Kidney (tissue), 13 donors: ENCODE measurements at regions not wholly inside any gene's neighbourhood (a gene's known extent, or its start where the extent isn't known, plus 50 kb on each side); places are given as distances from the start of the nearest gene placed in this dataset.

Source experiments
- DNase-seq, 5 donors: peaks; one replicate each; pipeline ENCODE4 v3.0.0-alpha.2; 2013 to 2020
- FAIRE-seq: peaks from 2 replicates; lab custom pipeline; 2012; peaks lifted over from hg19 to GRCh38; lab: Jason Lieb, UNC
- H3K27ac ChIP-seq, 2 donors: one replicate each; pipeline ENCODE4 v1.7.0; 2013; ENCODE audit warnings: low read depth in 2 of 2, low read length in 2 of 2, inconsistent platforms in 1 of 2
- H3K27me3 ChIP-seq: one replicate; pipeline ENCODE4 v1.7.1; 2013; ENCODE audit warnings: low read length, inconsistent platforms; ENCODE audit not compliant: control insufficient read depth, insufficient read depth
- H3K36me3 ChIP-seq, 3 donors: one replicate each; pipeline versions ENCODE4 v1.7.0 to v1.7.1; 2013; ENCODE audit warnings: low read length in 3 of 3, control low read depth in 1 of 3, inconsistent platforms in 1 of 3; ENCODE audit not compliant: insufficient read depth in 3 of 3, control insufficient read depth in 2 of 3
- H3K4me1 ChIP-seq, 3 donors: one replicate each; pipeline versions ENCODE4 v1.7.0 to v1.7.1; 2013; ENCODE audit warnings: low read length in 3 of 3, inconsistent platforms in 1 of 3, low read depth in 1 of 3; ENCODE audit not compliant: control insufficient read depth in 2 of 3, insufficient read depth in 2 of 3
- H3K4me3 ChIP-seq, 3 donors: one replicate each; pipeline versions ENCODE4 v1.7.0 to v1.8.1; 2013; ENCODE audit warnings: low read length in 3 of 3, control low read depth in 1 of 3, inconsistent platforms in 1 of 3
- H3K9ac ChIP-seq, 3 donors: one replicate each; pipeline versions ENCODE4 v1.7.0 to v1.7.1; 2013; ENCODE audit warnings: low read length in 3 of 3, control low read depth in 1 of 3, inconsistent platforms in 1 of 3
- H3K9me3 ChIP-seq, 3 donors: one replicate each; pipeline versions ENCODE4 v1.7.0 to v1.7.1; 2013; ENCODE audit warnings: low read length in 3 of 3, control low read depth in 1 of 3, inconsistent platforms in 1 of 3; ENCODE audit not compliant: control insufficient read depth in 2 of 3, insufficient read depth in 1 of 3
- intact Hi-C: fragments of 100-400 bp; cut with DNase I; formaldehyde crosslinking; loops from one replicate; pipeline ENCODE4 v1.11.1; 2022
- TF ChIP-seq, protein P1 (sequence below): IDR thresholded peaks from 3 replicates; pipeline ENCODE4 v1.5.1; 2012; ENCODE audit warnings: mild to moderate bottlenecking, moderate library complexity, borderline replicate concordance; ENCODE audit not compliant: insufficient read depth; ENCODE audit errors: extremely low read depth
- donor health status: control.
- donor health status: control.
- donor health status: control.
- donor health status: control.
- donor health status: control.
- donor health status: DM: yes; HTN: yes; CAD: no.
- donor health status: Normal renal cell carcinoma (clear cell type).

DNA sequence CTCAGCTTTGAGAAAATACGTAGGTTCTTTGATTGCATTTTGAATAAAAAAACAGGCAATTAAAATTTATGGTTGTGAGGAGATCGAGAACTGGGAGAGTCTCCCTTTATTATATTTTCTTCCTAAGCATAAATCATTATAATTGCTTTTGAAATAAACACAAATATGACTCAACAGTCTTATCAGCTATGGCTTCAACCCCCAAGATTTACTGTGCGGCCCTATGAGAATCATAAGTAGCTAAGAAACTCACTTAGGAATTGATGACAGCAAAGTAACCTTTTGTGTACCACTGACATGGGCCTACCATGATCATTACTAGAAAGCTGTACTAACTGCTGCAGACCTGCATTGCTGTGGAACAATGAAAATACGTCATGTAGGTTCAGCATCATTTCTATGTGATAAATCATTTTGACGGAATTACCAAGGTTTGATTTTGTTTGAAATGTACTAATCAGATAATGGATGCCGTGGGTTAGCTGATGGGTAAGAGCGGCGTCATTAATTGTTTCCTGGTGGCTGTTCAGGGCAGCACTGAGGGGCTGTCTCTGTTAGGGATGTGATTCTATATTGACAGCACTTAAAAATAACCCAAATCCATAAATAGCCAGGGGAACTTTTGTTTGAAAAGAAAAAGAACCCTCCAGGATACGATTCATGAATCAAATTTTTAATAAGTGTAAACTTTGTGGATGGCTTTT is 51.5 kb upstream of the GPRIN3 start:
- Histone ChIP-seq H3K9ac (no peak overlapping the region), H3K27me3 (no peaks in the 10 kb centered on the region), H3K9me3 (no peaks in the 10 kb centered on the region), H3K4me3 (no peak overlapping the region), H3K4me1 (no peaks in the 10 kb centered on the region), H3K27ac (no peak overlapping the region), H3K36me3 (no peaks in the 10 kb centered on the region)
- DNase-seq (peak in 1 of 5 donors; percentile 31), FAIRE-seq (no peak)
- TF ChIP-seq, protein P1, sequence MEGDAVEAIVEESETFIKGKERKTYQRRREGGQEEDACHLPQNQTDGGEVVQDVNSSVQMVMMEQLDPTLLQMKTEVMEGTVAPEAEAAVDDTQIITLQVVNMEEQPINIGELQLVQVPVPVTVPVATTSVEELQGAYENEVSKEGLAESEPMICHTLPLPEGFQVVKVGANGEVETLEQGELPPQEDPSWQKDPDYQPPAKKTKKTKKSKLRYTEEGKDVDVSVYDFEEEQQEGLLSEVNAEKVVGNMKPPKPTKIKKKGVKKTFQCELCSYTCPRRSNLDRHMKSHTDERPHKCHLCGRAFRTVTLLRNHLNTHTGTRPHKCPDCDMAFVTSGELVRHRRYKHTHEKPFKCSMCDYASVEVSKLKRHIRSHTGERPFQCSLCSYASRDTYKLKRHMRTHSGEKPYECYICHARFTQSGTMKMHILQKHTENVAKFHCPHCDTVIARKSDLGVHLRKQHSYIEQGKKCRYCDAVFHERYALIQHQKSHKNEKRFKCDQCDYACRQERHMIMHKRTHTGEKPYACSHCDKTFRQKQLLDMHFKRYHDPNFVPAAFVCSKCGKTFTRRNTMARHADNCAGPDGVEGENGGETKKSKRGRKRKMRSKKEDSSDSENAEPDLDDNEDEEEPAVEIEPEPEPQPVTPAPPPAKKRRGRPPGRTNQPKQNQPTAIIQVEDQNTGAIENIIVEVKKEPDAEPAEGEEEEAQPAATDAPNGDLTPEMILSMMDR = no peak
- intact Hi-C loops = no loop called here

- intact Hi-C loops = no loop called here
- TF ChIP-seq, protein P1 = no peak
- no peak overlapping the region for H3K9ac ChIP-seq
- H3K27me3 ChIP-seq = no peaks in the 10 kb centered on the region
- H3K27ac ChIP-seq = no peak overlapping the region
- FAIRE-seq (no peak), DNase-seq (no peak)
- H3K9me3 ChIP-seq = no peaks in the 10 kb centered on the region
- H3K4me1 ChIP-seq = no peaks in the 10 kb centered on the region
- no peak overlapping the region for H3K4me3 ChIP-seq
- no peaks in the 10 kb centered on the region for H3K36me3 ChIP-seq
Observed at GRCh38 chr4:89357787-89358186, 50.2 kb upstream of the GPRIN3 start.
